Medulla oblongata (tissue), 1 donor: ENCODE measurements at regions not wholly inside any gene's neighbourhood (a gene's known extent, or its start where the extent isn't known, plus 50 kb on each side); places are given as distances from the start of the nearest gene placed in this dataset.
"Not testable (repeated sequence)": the region's sequence is repeated elsewhere in the genome, so short reads cannot be mapped to it uniquely, and the experiment has no call there.

Experiments
- DNase-seq: peaks from one replicate; pipeline ENCODE4 v3.0.0-alpha.2; 2015; ENCODE audit errors: extremely low spot score

DNA sequence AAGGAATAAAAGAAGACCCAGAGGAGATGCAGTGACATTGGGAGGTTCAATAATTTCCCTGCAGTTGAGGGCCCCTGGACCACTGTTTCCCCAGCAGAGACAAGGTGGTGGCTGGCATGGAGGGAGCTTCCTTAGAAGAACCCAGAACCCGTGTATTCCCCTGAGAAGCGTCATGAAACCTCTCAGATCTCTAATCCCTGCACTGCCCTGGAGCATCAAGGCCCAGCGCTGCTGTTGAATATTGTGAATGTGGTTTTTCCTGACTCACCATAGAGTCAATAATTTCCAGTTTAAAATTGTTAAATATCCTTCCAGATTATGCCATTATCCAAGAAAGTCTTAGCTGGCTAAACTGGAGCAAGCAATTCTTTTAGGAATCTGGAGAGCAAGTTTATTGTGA, 187.2 kb downstream of the LMLN start:
- not testable (repeated sequence) for DNase-seq

DNA sequence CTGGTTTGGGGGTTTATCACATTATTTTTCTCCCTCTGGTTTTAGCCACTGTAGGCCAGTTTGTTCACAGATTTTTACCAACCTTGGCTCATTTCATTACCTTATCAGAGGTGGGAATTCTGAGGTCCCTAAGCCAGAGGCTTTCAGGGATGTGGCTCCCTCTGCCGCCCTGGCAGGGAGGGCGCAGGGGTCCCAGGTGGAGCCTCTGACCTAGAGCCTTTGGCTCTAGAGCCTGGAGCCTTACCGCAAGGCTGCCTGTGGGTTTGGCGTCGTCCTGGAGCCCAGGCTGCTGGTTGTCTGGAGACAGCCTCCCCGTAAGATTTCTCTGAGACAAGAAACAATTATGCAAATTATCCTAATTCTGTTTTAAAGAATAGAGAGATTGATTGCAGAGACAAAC, 188.0 kb downstream of the LMLN start:
- DNase-seq, result not testable (repeated sequence)

DNA sequence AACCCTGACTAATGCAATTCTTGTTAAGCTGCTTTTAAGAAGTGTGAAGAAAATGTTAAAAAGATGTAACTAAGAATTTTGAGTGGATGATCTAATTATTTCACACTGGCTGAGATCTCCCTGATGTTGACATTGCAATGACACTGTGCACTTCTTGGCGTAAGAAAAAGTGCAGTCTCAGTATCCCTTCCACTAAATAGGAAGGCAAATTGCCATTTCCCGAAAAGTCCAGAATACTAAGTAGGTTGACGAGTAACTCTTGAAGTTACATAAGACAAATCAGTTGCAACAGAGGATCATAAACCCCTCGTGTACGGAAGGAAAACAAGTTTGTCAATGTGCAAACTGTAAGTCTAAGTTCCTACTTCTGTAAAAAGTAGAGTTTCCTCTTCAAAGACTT, 189.9 kb downstream of the LMLN start:
- peak; percentile 88 for DNase-seq

DNA sequence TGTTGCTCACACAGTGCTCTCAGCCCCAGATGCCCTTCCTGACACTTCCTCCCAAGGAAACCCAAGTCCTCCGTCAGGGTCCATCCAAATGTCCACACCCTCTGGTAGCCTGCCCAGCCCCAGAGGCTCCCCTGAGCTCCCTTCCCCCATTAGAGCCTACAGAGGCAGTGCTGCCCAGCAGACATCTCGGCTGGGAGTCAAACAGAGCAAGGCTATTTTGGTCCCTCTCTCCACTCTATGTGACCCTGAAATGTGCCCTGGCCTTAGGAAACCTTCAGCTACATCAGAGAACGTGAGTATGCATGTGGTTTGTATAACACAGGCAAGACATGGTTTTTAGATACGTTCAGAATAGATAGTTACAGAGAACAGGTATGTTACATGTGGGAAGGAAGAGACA, 191.8 kb downstream of the LMLN start:
- not testable (repeated sequence) for DNase-seq

DNA sequence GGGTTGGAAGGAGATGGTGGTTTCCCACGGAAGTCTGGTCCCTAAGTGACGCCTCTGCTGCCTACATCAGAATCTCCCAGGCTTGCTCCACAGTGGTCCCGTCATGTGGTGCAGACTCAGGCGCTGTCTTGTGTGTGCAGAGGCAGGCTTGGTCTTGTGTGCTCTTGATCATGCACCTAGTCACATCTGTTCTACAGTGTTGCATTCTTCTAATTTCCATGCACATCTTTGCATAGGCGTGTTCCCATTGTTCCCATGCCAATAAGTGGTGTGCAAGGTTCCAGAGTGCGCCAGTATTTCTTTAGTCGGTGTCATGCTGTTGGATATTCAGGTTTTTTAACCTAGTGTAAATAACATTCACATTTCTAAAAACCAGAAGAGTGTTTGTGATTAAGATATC, 195.8 kb downstream of the LMLN start:
- DNase-seq, result not testable (repeated sequence)

DNA sequence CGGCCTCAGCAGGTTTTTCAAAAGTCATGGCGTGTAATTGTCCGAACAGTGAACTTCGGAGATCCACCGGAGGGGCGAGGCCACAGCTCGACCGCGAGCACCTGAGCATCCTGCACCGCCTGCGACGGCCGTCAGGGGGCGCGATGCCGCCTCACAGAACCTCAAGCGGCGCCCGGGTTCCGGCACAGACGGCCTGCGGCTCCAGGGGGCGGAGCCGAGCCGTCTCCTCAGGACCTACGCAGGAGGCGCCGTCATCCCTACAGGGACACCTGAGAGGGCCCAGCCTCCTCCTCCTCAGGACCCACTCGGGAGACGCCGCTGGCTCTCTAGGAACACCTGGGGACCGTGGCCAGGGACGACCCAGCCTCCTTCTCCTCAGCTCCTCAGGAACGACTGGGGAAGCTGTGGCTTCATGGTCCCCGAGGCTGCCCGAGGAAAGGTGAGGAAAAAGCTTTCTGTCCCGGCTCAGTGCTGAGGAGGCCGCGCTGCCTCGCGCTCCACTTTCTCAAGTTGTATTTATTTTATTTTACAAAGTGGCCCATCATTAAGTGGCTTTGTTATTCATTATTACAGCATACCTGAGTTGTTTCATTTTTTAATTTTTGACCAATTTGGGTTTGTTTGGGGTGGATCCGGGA, 197.3 kb downstream of the LMLN start:
- not testable (repeated sequence) for DNase-seq

DNA sequence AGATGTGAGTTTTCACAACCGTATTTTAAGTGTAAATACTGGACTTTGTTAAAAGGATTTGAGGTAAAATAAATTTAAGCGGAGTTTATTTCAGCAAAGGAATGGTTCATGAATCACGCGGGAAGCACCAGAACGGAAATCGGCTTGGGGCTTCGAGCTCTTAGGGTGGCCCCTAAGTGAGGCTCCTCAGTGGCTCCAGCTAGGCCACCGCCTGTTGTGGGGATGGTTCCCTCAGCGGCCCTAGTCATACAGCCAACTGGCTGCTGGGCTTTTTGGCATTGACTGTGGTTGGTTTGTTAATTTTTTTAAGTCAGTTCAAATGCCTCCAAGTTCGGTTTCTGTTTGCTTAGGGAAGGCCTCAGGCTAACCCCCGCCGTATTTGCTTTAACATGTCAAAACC, 198.0 kb downstream of the LMLN start:
- DNase-seq, result not testable (repeated sequence)

DNA sequence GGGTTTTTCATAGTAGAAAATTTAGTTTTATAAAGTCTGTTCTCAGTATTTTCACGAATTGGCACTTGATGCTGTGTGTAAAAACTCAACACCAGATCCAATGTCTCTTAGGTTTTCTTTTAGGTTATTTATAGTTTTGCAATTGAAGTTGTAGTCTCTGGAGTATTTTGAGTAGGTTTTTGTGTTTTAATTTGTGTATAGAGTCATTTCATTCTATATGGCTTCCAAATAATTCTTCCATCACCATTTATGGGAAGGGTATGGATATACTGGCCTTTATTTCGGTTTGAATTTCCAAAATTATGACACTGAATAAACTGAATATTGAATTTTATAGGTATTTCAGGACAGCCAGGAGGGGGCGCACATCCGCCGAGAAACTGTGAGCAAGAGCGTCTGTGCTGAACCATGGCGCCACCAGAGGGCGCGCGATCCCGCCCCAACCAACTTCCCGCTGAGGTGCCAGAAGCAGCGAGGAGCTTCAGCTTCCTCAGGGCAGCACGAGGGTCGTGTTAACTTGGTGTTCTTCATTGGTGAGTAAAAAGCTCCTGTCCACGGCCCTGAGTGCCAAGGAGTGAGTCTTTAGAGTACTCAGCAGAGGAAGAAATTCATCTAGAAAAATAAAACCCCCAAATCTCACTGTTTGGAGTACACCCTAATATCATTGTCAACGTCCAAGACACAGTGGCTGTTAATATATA, 207.5 kb downstream of the LMLN start:
- peak; percentile 40 for DNase-seq

DNA sequence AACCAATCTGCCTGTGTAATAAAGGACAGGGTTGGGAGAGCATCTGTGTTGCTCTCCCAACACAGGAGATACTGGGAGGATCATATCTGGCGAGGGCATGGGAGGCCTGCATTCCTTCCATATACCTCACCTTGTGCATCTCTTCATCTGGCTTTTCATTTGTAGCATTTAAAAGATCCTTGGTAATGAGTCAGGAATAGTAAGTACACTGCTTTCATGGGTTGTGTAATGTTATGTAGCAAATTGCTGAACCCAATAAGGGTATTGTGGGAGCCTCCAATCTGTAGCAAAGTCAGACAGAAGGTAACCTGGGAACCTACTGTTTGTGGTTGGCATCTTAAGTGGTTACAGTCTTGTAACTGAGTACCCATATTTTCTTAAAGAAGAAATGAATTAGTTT, 210.8 kb downstream of the LMLN start:
- DNase-seq, result not testable (repeated sequence)

DNA sequence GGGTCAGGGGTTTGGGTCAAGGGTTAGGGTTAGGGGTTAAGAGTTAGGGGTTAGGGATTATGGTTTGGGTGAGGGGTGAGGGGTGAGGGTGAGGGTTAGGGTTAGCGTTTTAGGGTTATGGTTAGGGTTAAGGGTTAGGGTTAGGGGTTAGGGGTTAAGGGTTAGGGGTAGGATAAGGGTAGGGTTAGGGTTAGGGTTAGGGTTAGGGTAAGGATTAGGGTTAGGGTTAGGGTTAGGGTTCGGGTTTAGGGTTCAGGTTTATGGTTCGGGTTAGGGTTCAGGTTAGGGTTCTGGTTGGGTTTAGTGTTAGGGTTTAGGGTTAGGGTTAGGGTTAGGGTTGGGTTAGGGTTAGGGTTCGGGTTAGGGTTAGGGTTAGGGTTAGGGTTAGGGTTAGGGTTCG, 213.1 kb downstream of the LMLN start:
- DNase-seq, result not testable (repeated sequence)

DNA sequence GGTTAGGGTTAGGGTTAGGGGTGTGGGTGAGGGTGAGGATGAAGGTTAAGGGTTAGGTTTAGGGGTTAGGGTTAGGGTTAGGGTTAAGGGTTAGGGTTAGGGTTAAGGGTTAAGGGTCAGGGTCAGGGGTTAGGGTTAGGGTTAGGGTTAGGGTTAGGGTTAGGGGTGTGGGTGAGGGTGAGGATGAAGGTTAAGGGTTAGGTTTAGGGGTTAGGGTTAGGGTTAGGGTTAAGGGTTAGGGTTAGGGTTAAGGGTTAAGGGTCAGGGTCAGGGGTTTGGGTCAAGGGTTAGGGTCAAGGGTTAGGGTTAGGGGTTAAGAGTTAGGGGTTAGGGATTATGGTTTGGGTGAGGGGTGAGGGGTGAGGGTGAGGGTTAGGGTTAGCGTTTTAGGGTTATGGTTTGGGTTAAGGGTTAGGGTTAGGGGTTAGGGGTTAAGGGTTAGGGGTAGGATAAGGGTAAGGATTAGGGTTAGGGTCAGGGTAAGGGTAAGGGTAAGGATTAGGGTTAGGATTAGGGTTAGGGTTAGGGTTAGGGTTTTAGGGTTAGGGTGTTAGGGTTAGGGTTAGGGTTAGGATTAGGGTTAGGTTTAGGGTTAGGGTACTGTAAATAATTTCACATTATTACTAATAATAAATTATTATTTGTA, 214.0 kb downstream of the LMLN start:
- DNase-seq, result not testable (repeated sequence)
